GM18520 (cell line): ENCODE measurements at regions not wholly inside any gene's neighbourhood (a gene's known extent, or its start where the extent isn't known, plus 50 kb on each side); places are given as distances from the start of the nearest gene placed in this dataset.
"Not testable (repeated sequence)": the region's sequence is repeated elsewhere in the genome, so short reads cannot be mapped to it uniquely, and the experiment has no call there.

ENCODE experiments used
- ATAC-seq: cut with Tn5 transposase; IDR thresholded peaks from one replicate; pipeline ENCODE4 v1.9.1; 2021; ENCODE audit not compliant: unreplicated experiment

- ATAC-seq = no peak
These were observed 300.9 kb upstream of the G2E3 start for GRCh38 chr14:30257946-30258661.

- no peak for ATAC-seq
These were observed 297.9 kb upstream of the G2E3 start for GRCh38 chr14:30260833-30261607.

GRCh38 chr14:30264161-30264560 lies 294.8 kb upstream of the G2E3 start:
- no peak for ATAC-seq

- no peak for ATAC-seq
These were observed 292.7 kb upstream of the G2E3 start for GRCh38 chr14:30266290-30266689.

- ATAC-seq = no peak
These were observed 291.8 kb upstream of the G2E3 start for GRCh38 chr14:30267141-30267540.

- peak; percentile 99 for ATAC-seq
These were observed 288.5 kb upstream of the G2E3 start for GRCh38 chr14:30270200-30271161.

- no peak for ATAC-seq
These were observed 287.1 kb upstream of the G2E3 start for GRCh38 chr14:30271811-30272323.

- ATAC-seq = no peak
These were observed 285.8 kb upstream of the G2E3 start for GRCh38 chr14:30272848-30273832.

- ATAC-seq = no peak
These were observed 283.4 kb upstream of the G2E3 start for GRCh38 chr14:30275604-30276003.

- ATAC-seq = no peak
These were observed 281.7 kb upstream of the G2E3 start for GRCh38 chr14:30277268-30277667.

GRCh38 chr14:30278856-30279255 lies 280.1 kb upstream of the G2E3 start:
- ATAC-seq = not testable (repeated sequence)

GRCh38 chr14:30283822-30284446 lies 275.0 kb upstream of the G2E3 start:
- ATAC-seq = no peak

- ATAC-seq = no peak
These were observed 274.1 kb upstream of the G2E3 start for GRCh38 chr14:30284808-30285207.

- no peak for ATAC-seq
These were observed 271.1 kb upstream of the G2E3 start for GRCh38 chr14:30287579-30288445.

- ATAC-seq = no peak
These were observed 269.0 kb upstream of the G2E3 start for GRCh38 chr14:30290001-30290400.

- ATAC-seq = no peak
These were observed 267.7 kb upstream of the G2E3 start for GRCh38 chr14:30291216-30291615.

GRCh38 chr14:30292541-30292940 lies 266.4 kb upstream of the G2E3 start:
- no peak for ATAC-seq

- ATAC-seq = no peak
These were observed 263.0 kb upstream of the G2E3 start for GRCh38 chr14:30295980-30296379.
